ENCODE measurements at regions not wholly inside any gene's neighbourhood (a gene's known extent, or its start where the extent isn't known, plus 50 kb on each side); places are given as distances from the start of the nearest gene placed in this dataset.

- no peak for TF ChIP-seq CTCF (IDR thresholded peaks at IDR 0.05 in 8 of 11, conservative IDR thresholded peaks at IDR 0.05 in 3 of 11)
- TF ChIP-seq POLR2AphosphoS5 (IDR thresholded peaks at IDR 0.05) = no peak
Observed at GRCh38 chr10:2993636-2994035, 73.7 kb upstream of the PFKP start.

Data from spleen (tissue), 7 donors.